Lung microvascular endothelial cell (primary cell): ENCODE measurements at regions not wholly inside any gene's neighbourhood (a gene's known extent, or its start where the extent isn't known, plus 50 kb on each side); places are given as distances from the start of the nearest gene placed in this dataset.

Source experiments
- DNase-seq, 2 donors: peaks; one replicate each; pipeline versions ENCODE4 v3.0.0 to v3.0.0-alpha.2; 2010; ENCODE audit warnings: low read depth in 2 of 2

DNA sequence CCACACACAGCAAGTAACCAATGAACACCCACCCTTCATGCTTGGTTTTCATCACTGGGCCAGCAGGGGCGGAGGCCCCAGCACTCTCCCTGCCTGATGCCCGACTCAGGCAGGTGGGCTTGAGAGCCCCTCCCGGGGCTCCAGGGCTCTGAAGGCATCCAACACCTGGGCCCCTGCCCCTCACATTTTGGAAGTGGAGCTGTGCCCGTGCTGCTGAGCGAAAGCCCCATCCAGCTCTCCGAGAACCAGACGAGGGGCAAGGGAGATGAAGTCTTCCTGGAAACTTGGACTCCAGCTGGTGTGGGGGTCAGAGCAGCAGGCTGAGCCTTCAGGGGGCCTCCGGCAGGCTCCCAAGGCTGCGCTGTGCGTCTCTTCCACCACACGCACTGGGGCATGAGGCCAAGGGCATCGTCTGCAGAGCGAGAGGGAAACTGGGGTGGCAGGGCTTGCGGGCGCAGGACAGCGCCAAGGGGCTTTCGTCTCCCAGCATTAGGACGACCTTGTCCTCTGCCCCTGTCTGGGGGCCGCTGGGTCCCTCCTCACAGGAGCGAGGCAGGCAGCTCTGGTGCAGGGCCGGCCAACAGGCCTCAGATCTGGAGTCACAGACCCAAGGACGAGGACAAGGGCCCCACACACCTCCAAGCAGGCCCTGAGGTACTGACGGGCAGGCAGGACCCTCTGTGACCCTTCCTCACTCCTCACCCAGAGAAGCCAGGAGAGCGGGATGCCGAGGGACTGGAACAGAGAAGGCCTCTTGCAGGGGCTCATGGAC, 108.3 kb upstream of the FAM20C start:
- DNase-seq, result no peak

DNA sequence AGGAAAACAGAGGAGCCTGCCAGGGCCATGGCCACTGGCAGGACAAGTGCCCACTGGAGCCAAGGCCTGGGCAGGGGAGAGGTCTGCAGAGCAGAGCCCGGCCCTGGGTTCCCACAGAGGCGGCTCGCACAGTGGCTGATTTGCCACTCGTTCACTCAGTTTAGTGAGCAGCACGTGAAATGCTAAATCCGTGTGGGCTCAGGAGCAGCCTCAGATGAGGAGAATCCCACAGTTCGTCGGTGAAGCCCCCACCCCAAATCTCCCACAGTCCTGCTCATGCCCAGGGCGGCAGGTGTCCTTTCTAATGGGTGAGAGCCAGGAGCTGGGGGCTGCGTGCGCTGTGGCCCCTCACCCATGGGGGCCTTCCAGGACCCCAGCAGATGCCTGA, 107.7 kb upstream of the FAM20C start:
- no peak for DNase-seq

DNA sequence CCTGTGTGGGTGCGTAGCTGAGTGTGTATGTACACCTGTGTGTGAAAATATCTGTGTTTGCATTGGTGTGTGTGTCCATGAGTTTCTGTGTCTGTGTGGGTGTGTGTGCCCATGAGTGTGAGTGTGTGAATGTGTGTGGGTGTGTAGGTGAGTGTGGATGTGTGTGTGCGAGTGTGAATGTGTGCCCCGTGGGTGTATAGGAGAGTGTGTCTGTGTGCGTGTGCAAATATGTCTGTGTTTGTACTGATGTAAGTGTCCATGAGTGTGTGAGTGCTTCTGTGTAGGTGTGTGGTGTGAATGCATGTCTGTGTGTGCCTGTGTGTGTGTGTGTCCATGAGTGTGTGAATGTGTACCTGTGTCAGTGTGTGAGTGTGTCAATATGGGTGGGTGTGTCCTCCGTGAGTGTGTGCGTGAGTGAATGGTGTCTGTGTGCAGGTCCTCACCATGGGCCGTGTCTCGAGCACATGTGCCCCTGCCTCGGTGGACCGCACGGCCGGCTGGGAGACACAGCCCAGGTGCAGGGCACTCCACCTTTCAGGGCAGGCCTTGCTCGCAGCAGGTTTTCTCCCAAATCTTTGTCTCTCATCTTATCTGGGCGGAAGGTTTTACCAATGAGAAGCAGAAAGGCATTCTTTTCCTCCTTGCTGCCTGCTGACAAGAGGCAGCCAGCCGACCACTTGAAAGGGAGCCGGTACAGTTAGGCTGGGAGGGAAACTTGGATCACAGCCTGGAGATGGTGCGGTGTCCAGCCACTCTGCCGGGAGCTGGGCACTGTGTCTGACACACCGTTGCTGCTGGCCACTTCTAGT, 107.1 kb upstream of the FAM20C start:
- no peak for DNase-seq

DNA sequence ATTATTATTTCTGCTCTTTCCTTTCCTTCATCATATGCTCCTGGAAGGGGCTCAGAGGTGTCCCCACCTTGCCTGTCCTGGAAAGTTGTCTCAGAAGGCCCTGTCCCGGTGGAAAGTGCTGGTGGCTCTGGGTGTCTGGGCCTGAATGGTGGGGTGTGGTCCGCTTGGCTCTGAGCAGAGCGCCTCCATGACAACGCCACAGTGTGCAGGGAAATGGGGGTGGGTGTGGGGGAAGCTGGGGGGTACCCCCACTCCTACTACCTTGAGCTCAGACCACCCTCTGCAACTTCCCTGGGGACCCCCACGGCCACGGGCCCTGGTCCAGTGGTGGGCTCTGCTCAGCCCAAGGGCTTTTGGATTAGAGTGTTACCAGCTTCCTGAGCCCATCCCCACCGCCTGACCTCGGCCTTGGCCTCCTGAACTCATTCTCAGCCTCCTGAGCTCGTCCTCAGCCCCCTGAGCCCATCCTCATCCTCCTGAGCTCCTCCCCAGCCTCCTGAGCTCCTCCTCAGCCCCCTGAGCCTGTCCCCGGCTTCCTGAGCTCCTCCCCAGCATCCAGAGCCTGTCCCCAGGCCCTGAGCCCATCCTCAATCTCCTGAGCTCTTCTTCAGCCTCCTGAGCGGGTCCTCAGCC, 106.4 kb upstream of the FAM20C start:
- DNase-seq, result no peak

DNA sequence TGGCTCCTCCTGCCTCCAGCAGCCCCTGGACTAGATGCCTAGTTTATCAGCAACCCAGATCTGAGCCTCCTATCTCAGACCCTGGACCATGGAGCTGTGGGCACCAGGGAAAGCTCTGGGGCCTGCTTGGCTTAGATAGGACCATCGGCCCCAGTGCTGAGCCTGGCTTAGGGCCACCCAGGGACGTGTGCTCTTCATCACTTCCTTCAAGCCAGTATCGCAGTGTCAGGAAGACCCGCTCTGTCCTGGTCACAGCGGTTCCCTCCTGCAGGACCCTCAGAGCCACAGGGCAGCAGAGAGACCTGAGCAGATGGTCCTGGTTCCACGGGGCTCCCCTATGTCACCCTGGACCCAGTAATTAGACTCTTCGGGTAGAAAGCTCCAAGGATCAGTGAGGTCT, 105.7 kb upstream of the FAM20C start:
- DNase-seq, result no peak

DNA sequence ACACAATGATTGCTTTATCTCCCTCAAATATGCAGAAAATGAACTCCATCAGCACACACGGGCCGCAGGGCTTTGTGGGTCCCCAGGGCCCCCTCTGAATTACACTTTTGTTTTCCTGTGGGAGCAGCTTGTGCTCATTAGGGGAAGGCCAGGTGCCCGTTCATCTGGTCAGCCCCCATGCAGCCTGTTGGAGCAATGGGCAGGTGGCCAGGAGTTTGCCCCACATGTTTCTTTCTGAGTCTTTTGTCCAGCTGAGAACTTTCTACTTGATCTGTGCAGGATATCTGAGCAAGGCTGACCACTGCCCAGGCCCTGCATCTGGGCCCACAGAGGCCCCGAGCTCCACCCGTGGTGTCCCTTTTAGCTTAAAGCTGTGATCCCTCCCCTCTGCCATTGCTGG, 105.3 kb upstream of the FAM20C start:
- DNase-seq, result no peak

DNA sequence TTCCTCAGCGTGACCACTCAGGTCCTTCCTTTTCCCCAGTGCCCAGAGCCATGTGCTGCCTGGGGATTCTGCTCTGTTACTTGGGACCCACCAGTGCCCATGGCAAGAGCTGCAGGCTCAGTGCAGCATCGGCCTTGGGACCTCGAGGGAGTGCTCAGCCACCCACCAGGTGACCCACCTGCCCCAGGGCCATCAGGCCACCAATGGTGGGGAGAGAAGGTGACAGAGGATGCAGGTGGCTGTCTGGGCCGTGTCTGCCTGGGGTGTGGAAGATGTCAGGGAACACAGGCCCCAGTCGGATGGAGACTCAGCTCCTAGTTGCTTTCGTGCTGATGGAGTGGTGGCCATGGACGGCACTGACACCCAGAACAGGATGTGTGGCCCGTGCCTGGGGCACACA, 104.7 kb upstream of the FAM20C start:
- DNase-seq, result no peak

DNA sequence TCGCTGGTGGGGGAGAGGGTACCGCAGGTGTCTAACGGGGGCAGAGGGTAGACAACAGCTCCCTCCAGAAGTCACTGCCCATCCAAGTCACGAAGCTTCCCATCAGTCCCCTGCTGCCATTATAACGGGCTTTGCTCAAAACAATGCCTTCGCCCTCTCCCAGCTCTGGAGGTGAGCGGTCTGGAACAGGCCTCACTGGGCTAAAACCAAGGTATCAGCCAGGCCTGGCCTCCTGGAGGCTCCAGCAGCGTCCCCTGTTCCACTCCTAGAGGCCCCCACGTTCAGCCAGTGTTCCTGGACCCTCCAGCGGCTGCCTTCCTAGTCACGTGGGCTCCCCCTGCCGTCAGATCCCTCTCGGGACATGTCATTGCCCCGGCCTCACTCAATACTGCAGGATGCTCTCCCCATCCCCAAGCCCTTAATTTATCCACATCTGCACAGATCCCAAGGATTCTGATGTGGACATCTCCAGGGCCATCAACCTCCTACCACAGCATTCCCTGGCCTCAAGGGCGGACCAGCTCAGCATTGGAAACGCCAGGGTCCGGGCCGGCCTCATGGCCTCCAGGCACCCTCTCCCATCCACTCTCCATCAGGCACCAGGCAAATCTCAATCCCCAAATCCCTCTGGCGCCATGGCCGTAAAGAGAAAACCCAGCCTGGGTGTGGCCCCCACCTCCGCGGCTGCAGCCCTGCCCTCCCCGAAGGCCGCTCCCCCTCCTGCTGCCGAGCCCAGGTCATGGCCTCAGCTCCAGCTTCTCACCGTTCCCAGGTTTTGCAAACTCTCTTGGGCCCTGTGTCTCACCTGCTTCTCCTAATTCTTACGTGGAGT, 104.1 kb upstream of the FAM20C start:
- no peak for DNase-seq

DNA sequence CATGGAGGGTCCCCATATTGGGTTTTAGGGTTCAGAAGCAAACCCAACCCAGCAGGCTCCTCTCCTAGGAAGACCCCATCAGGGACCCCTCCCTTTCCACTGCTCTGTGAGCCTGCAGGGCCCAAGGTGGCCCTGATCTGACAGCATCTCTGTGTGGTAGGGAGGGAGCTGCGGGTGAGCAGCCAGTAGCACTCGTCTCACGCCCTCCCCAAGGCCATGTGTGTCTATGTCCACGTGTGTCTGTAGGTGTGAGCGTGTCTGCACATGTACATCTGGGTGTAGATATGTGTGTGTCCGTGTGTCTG, 103.5 kb upstream of the FAM20C start:
- DNase-seq, result no peak

DNA sequence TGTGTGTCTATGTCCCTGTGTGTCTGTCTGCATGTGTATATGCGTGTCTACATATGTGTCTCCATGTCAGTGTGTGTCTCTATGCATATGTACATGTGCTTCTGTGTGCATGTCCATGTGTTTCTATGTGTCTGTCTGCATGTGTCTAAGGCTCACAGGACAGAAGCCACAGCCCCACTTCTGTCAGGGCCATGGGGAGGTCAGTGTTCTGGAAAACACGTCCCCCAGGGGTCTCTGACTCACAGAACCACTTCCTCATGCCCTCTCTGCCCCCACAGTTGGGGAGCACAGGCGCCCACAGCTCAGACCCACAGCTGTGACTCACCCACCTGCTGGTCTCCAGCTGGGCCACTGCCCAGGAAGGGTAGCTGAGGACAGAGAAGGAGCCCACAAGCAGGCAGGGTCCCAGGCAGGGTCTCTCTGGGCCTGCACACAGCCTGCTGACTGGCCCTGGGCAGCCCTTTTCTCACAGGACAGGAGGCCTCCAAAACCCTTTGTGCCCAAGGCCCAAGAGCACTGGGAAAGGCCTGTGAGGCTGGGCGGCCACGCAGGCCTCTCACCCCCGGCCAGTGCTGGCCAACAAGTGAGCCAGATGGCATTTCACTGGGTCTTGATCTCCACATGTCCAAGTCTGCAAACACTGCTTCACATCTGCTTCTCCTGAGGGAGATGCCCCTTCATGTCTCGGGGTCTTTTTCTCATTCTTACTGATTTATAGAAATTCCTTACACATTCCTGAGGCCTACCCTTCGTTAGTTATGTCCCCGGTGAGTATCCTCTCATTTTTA, 102.9 kb upstream of the FAM20C start:
- peak; percentile 51 to 84 for DNase-seq

DNA sequence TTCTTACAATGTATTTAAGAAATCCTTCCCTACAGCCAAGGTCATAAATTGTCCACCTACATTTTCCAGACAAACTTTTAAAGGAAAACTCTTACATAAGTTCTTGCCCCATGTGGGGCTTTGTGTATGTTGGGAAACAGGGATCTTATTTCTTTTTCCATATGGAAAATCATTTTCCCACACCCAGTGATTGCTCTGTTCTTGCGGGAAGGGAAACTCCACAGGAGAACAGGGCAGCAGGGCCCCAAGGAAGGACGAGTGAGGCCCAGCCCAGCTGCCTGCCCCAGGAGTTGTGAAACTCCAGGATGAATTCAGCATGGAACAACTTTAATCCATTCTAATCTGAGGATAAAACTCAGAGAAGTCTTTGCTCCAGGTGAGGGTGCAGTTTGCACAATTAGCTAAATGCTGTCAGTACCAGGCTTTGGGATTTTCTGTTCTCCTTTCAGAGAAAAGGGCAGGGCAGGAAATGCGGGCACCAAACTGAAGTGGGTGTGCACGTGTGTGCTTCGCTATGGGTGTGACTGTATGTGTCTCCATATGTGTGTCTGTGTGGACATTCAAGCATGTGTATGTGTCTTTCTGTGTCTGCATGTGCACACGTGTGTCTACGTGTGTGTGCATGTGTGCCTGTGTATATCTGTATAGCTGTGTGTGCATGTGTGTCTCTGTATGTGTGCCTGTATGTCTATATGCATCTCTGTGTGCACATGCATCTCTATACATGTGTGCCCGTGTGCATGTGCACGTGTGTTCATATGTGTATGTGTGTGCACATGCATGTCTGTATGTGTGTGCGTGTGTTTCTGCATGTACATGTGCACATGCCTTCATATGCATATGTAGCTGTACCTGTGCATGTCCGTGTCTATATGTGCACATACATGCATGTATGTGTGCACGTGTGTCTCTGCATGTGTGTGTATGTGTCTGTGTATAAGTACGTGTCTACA, 102.0 kb upstream of the FAM20C start:
- peak; percentile 30 to 39 for DNase-seq

DNA sequence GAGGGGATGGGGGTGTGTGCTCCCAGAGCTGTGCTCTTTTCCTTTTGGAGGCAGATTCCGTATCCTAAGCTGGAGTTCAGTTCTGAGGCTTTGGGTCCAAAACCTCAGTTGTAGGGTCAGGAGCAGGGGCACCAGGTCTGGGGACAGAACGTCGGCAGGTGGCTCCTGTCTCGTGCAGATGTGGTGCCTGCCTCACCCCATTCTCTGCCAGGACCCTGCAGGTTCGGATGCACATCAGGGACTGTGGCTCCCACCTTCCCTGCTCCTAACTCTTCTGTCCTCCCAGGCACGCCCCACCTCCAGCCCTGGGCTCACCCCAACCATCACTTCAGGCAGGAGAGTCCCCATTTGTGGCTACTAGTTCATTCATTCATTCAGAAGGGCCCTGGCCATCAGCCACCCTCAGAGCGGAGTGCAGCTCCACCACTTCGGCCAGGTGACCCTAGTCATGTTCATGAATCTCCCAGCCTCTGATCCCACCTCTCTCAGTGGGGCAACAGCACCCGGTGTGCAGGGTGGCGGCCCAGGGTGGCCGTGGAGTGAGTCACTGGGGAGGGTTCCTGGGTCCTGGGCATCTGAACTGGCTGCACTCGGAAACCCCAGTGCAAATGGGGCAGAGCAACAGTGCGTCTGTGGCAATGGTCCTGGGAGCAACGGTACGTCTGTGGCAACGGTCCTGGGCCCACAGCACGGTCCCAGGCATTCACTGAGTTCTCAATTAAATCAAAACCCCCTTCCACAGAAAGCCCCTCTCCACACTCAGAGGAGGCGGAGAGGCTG, 100.8 kb upstream of the FAM20C start:
- DNase-seq, result no peak

DNA sequence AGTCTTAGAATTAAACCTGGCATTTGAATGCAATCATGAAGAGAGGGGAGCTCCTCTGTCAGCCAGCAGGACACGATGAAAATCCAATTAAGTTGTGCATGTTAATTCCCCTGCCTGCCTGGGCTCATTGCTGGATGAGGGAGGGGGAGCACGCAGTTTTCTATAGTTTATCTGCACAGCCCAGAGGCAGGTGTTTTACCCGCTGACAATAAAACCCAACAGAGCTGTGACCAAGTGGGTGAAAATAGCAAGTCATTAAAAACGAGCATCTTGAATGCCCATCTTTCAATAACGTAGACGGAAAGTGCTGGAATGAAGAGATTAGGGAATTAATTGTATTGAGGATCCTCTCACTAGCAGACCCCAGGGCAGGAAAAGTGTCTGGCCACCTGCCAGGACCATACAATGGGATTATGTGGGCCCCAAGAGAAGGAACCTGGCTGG, 100.1 kb upstream of the FAM20C start:
- DNase-seq, result no peak

DNA sequence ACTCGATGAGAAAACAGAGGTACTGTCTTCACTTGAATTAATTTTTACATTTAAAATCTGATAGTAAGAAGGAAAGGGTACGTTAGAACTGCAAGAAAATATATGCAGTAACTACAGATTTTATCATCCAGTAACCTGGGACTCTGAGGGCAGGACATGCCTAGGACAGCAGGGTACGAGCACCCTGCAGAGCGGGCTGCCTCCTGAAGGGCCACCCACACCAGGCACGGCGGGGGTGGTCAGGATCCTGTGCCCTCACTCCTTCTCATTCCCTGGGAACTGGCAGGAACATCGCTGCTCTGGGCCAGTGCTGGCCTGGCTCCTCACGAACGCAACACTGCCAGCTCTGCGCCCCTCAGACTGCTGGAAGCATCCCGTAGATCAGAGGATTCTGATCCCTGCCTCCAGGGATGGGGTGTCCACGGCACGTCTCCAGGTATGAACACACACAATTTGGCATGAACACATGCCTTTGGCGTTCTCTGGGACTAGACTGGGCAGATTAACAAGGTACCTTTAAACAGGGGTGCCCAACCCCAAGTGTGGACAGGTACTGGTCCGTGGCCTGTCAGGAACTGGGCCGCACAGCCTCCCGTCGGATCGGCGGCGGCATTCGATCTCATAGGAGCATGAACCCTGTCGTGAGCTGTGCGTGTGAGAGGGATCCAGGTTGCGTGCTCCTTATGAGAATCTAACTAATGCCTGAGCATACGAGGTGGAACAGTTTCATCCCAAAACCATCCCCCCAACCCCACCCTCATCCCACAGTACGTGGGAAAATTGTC, 99.3 kb upstream of the FAM20C start:
- DNase-seq, result no peak

DNA sequence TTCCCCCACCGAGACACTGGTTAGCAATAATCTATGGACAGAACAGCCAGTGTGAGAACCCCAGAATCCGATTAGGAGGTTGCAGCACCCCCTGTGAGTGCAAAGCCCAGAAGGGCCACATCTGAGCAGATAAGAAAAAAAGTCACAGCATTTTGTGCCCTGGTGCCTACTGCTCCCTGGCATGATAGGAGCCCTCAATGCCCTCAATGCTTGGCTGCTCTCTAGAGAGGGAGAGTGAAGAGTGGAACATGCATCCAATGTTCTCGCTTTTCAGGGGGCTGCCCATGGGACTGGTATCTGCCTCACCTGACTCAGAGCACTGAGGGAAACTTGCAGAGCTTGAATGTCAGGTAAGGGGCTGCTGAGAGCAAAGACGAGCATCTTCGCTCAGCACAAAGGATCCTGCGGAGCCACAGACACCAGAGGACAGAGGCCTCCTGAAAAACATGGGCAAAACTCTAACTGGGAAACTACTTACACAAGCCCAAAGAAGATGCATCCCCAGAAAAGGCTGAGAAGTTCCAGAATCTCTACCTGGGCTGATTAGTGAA, 98.0 kb upstream of the FAM20C start:
- DNase-seq, result no peak

DNA sequence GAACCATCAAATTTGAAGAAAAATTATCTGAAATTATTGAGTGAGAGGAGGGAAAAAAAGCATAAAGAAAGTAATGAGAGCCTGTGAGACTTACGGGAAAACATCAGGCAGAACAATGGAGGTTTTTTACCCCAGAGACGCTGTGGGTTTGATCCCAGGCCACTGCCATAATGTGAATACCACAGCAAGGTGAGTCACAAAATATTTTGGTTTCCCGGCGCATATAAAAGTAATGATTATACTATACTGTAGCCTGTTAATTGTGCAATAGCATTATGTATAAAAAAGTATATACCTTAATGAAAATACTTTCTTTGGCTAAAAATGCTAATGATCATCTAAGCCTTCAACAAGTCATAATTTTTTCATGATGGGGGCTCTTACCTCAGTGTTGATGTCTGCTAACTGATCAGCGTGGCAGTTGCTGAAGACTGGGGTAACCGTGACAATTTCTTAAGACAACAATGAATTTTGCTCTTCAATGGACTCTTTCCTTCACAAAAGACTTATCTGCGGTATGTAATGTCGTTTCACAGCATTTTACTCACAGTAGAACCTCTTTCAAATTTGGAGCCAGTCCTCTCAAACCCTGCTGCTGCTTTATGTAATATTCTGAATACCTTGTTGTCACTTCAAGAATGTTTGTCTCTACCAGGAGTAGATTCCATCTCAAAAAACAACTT, 97.0 kb upstream of the FAM20C start:
- DNase-seq, result no peak

DNA sequence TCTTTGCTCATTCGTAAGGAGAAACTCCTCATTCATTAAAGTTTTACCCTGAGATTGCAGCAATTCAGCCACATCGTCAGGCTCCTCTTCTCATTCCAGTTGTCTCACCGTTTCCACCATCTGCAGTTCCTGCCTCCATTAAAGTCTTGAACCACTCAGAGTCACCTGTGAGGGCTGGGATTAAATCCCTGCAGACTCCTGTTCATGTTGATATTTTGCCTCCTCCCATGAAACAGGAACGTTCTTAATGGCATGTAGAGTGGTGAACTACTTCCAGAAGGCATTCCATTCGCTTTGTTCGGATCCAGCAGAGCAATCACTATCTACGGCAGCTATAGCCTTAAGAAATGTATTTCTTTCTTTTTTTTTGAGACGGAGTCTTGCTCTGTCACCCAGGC, 96.5 kb upstream of the FAM20C start:
- DNase-seq, result no peak
